Caco-2 (cell line): ENCODE measurements at regions not wholly inside any gene's neighbourhood (a gene's known extent, or its start where the extent isn't known, plus 50 kb on each side); places are given as distances from the start of the nearest gene placed in this dataset.

Experiments
- BruUV-seq: library from RNA; stranded (reverse); fragments of 400-500 nt; replicated peaks from 2 replicates; lab custom pipeline; 2021; lab: Mats Ljungman, UMichigan
- CTCF ChIA-PET: fragments of 300-600 bp; sonication (Branson Sonifier 250); formaldehyde crosslinking; loops from one replicate; lab custom pipeline; 2022; ENCODE audit warnings: antibody characterized with exemption; lab: Charles Lee
- POLR2A ChIA-PET: fragments of 300-600 bp; sonication (Branson Sonifier 250); formaldehyde crosslinking; loops from one replicate; lab custom pipeline; 2022; ENCODE audit warnings: antibody characterized with exemption; lab: Charles Lee
- DNase-seq, 2 experiments: peaks; one replicate each; pipeline versions ENCODE4 v3.0.0 to v3.0.0-alpha.2; 2020 to 2022
- H3K27me3 ChIP-seq: replicated peaks from 2 replicates; pipeline ENCODE4 v1.6.0; 2011; ENCODE audit warnings: low read length; ENCODE audit not compliant: control insufficient read depth, insufficient read depth
- H3K36me3 ChIP-seq: 2 replicates; pipeline ENCODE4 v1.5.1; 2011; ENCODE audit warnings: low read length; ENCODE audit not compliant: control insufficient read depth, insufficient read depth
- H3K4me1 ChIP-seq: fragments of 250-450 bp; sonication (Bioruptor Pico); 2 replicates; pipeline ENCODE4 v1.5.1; 2020; ENCODE audit warnings: mild to moderate bottlenecking
- H3K4me3 ChIP-seq: 2 replicates; pipeline ENCODE4 v1.5.1; 2011; ENCODE audit warnings: low read depth, mild to moderate bottlenecking, control low read depth, low read length
- H3K9me3 ChIP-seq: fragments of 250-450 bp; sonication (Bioruptor Pico); 2 replicates; pipeline ENCODE4 v1.5.1; 2020; ENCODE audit warnings: mild to moderate bottlenecking, moderate library complexity
- H3K27ac Mint-ChIP-seq: one replicate; pipeline ENCODE4 v1.8.0; 2022; ENCODE audit warnings: mixed read lengths; ENCODE audit not compliant: unreplicated experiment
- H3K27me3 Mint-ChIP-seq: one replicate; pipeline ENCODE4 v1.8.0; 2022; ENCODE audit warnings: mixed read lengths; ENCODE audit not compliant: insufficient read depth, unreplicated experiment
- H3K36me3 Mint-ChIP-seq: one replicate; pipeline ENCODE4 v1.8.0; 2022; ENCODE audit warnings: mild to moderate bottlenecking, mixed read lengths; ENCODE audit not compliant: insufficient read depth, unreplicated experiment
- H3K4me1 Mint-ChIP-seq: one replicate; pipeline ENCODE4 v1.8.0; 2022; ENCODE audit warnings: low read depth, mixed read lengths; ENCODE audit not compliant: unreplicated experiment
- H3K4me3 Mint-ChIP-seq: one replicate; pipeline ENCODE4 v1.8.0; 2022; ENCODE audit warnings: mild to moderate bottlenecking, moderate library complexity, mixed read lengths; ENCODE audit not compliant: unreplicated experiment
- H3K9me3 Mint-ChIP-seq: one replicate; pipeline ENCODE4 v1.8.0; 2022; ENCODE audit warnings: mixed read lengths; ENCODE audit not compliant: unreplicated experiment
- CTCF ChIP-seq, 2 experiments: fragments of 200-600 bp in 1 of 2; IDR thresholded peaks; 1 replicate in 1 of 2; 2 replicates in 1 of 2; pipeline versions ENCODE4 v1.5.1 to v1.8.0; 2011 to 2022; ENCODE audit warnings: antibody characterized with exemption in 1 of 2, control low read depth in 1 of 2, inconsistent platforms in 1 of 2, low read depth in 1 of 2, low read length in 1 of 2, mild to moderate bottlenecking in 1 of 2, moderate library complexity in 1 of 2; ENCODE audit not compliant: insufficient read depth in 1 of 2, severe bottlenecking in 1 of 2, unreplicated experiment in 1 of 2
- intact Hi-C: fragments of 100-400 bp; cut with micrococcal nuclease; formaldehyde crosslinking; loops from one replicate; pipeline ENCODE4 v1.10.0; 2022; ENCODE audit not compliant: unreplicated experiment

GRCh38 chr22:25389541-25389919, 170.1 kb downstream of the CRYBB2 start:
- H3K27me3 ChIP-seq: no peaks in the 10 kb centered on the region
- CTCF ChIA-PET: no interaction called here
- no peaks in the 10 kb centered on the region for H3K4me1 ChIP-seq
- H3K9me3 ChIP-seq: no peaks in the 10 kb centered on the region
- Mint-ChIP-seq H3K9me3 (no peaks in the 10 kb centered on the region), H3K4me1 (no peaks in the 10 kb centered on the region), H3K27ac (no peak overlapping the region), H3K36me3 (no peaks in the 10 kb centered on the region), H3K27me3 (no peaks in the 10 kb centered on the region), H3K4me3 (no peak overlapping the region)
- DNase-seq: no peak
- H3K4me3 ChIP-seq: no peak overlapping the region
- BruUV-seq: no TSS peak
- intact Hi-C loops: no loop called here
- no peaks in the 10 kb centered on the region for H3K36me3 ChIP-seq
- POLR2A ChIA-PET: no interaction called here
- no peak for TF ChIP-seq CTCF (IDR thresholded peaks at IDR 0.05; ENCODE audit: insufficient read depth in 1 of 2, low read depth in 1 of 2, low read length in 1 of 2, severe bottlenecking in 1 of 2, unreplicated experiment in 1 of 2)

GRCh38 chr22:25390297-25391240, 171.1 kb downstream of the CRYBB2 start:
- no peaks in the 10 kb centered on the region for H3K36me3 ChIP-seq
- Mint-ChIP-seq H3K4me1 (no peaks in the 10 kb centered on the region), H3K36me3 (no peaks in the 10 kb centered on the region), H3K27me3 (no peaks in the 10 kb centered on the region), H3K9me3 (no peaks in the 10 kb centered on the region), H3K4me3 (no peak overlapping the region), H3K27ac (no peak overlapping the region)
- intact Hi-C loops: no loop called here
- no peaks in the 10 kb centered on the region for H3K4me1 ChIP-seq
- H3K4me3 ChIP-seq: no peak overlapping the region
- ChIA-PET CTCF (no interaction called here), POLR2A (no interaction called here)
- DNase-seq: no peak
- TF ChIP-seq CTCF (IDR thresholded peaks at IDR 0.05; ENCODE audit: insufficient read depth in 1 of 2, low read depth in 1 of 2, low read length in 1 of 2, severe bottlenecking in 1 of 2, unreplicated experiment in 1 of 2): no peak
- H3K9me3 ChIP-seq: no peaks in the 10 kb centered on the region
- no TSS peak for BruUV-seq
- no peaks in the 10 kb centered on the region for H3K27me3 ChIP-seq

GRCh38 chr22:25392584-25392983, 171.9 kb upstream of the GRK3 start:
- ChIA-PET CTCF (no interaction called here), POLR2A (no interaction called here)
- Histone ChIP-seq H3K27me3 (no peaks in the 10 kb centered on the region), H3K9me3 (no peaks in the 10 kb centered on the region), H3K4me3 (no peak overlapping the region), H3K4me1 (no peaks in the 10 kb centered on the region), H3K36me3 (no peaks in the 10 kb centered on the region)
- Mint-ChIP-seq H3K4me3 (no peak overlapping the region), H3K9me3 (no peaks in the 10 kb centered on the region), H3K4me1 (no peaks in the 10 kb centered on the region), H3K36me3 (no peaks in the 10 kb centered on the region), H3K27me3 (no peaks in the 10 kb centered on the region), H3K27ac (no peak overlapping the region)
- no peak for DNase-seq
- intact Hi-C loops: no loop called here
- TF ChIP-seq CTCF (IDR thresholded peaks at IDR 0.05; ENCODE audit: insufficient read depth in 1 of 2, low read depth in 1 of 2, low read length in 1 of 2, severe bottlenecking in 1 of 2, unreplicated experiment in 1 of 2): no peak
- BruUV-seq: no TSS peak
